NCI-H345 treated with DMSO at 0.1 percent for 48 hours (cell line): ENCODE measurements at regions not wholly inside any gene's neighbourhood (a gene's known extent, or its start where the extent isn't known, plus 50 kb on each side); places are given as distances from the start of the nearest gene placed in this dataset.
A peak's percentile ranks its signal among the peaks of the same experiment; 100 is the strongest.

Experiments used
- DNase-seq: peaks from one replicate; lab custom pipeline; 2025; ENCODE audit not compliant: unreplicated experiment; lab: John Stamatoyannopoulos, UW

DNA sequence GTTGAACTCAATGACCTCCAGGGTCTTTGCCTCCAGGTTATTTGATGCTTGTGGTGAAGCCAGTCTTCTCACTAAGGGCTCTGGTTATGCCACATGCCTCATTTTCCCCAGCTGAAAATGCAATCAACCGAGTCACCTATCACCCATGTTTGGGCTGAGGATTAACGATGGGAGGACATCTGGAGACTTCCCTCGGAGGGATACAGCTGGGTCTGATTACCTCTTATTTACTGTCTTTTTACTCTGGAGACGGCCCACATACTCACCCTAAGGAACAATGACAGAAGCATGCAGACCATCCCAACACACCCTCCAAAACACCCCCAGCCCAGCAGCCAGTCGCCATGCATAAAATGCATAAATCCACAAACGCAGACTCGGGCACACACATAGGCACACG, 187.4 kb downstream of the OPA1 start:
- DNase-seq: no peak

DNA sequence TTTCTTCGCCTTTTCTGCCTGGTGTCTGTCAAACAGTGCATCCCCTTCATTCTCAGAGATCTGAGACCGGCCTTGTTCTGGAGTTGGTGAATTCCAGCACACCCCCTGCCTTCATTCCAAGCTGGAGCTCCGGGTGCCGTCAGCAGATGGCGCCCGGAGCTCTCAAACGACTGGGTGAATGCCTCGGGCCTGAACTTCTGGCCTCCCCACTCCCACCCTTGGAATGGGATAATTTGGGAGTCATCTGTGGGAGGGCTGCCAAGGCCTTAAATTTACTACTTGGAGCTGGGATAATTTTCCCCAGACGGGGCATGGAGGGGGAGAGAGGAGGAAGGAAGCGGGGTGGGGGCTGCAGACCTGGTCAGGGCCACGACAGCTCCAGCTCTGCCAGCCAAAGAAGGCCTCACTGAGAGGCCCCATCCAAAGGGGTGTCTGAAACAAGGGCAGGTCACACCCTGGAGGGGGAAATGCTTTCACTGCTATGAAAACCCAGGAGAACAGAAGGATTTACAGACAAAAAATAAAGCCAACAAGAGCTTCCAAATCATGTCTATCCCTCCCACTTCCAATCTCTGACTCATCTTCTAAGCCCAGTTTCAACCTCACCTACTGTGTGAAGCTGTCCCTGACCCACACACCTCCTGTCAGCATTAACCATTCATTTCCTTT, 187.9 kb downstream of the OPA1 start:
- peak; percentile 44 for DNase-seq

DNA sequence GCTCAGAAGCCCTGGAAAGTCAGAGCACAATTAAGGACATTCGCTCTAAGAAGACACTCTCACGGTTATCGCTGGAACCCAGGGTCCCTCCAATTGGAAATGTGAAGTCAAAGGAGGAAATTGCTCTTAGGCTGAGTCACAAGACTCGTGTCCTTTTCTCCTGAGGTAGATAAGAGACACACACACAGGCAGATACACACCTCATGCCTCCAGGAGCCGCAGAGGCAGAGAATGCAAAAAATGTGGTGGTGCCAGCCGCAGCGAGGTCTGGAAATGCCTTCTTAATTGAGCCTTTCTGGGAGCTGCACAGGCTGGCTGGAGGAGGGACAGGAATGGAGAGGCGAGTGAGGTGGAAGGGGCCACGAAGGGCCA, 189.3 kb downstream of the OPA1 start:
- DNase-seq: no peak

DNA sequence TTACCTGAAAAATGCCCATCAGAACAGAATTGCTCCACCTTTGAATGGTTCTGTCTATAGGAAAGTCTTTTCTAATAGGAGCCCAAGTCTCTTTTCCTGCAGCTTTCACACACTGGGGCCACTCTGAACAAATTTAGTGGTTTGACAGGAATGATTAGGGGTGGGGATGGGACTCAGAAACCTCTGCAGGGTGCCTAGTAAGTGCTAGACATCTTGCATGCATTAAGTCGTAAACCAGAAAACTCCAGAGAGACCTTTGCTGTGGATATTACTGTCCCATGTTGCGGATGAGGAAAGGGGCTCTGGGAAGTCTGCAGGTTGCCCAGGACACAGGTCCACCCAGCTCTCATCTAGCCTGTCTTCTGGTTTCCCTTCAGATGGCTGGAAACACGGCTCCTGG, 189.7 kb downstream of the OPA1 start:
- no peak for DNase-seq

DNA sequence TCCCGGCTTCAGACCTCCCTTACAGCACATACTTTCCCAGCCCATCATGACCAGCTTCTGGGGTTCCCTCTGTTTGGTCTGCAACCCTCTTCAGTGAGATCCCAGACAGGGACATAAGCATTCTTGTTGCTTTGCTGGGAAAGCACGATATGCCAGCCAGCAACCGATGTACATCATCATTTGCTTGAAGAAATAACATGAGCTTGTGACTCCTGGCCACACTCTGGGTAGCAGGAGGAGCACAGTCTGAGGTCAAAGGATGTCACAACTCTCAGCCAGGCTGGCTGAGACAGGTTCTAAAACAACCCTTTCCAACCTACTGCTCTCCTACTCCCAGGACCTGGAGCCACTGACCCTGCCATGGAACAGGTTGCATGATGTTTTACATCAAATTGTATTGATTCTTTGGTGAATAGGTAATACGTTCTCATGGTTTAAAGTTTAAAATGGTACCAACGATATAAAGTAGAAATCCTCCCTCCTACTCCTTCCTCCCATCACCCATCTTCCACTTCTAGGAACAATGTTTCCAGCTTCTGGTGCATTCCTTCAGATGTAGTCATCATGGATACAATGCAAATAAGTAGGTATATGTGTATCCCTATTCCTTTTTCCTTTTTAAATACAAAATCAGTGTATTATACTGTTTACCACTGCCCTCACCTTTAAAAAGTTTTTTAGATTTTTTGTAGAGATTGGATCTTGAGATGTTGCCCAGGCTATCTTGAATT, 190.3 kb downstream of the OPA1 start:
- DNase-seq: no peak

DNA sequence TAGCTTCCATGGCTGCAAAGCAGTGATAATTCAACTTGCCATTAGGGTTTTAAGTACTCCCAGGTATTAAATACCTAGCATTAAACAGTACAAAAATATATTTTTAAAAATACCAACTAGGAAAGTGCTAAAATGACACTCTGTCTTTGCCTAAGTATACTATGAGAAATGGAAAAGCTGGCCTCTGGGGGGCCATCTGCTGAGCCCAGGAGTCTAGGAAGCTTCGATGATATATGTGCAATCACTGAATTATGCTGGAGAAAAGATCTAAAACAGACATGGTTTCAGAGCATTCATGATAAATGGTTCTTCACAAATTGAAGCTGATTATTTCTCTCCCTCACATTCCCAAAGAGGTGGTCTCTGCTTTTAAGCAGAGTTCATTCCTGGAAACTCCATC, 191.8 kb downstream of the OPA1 start:
- no peak for DNase-seq

DNA sequence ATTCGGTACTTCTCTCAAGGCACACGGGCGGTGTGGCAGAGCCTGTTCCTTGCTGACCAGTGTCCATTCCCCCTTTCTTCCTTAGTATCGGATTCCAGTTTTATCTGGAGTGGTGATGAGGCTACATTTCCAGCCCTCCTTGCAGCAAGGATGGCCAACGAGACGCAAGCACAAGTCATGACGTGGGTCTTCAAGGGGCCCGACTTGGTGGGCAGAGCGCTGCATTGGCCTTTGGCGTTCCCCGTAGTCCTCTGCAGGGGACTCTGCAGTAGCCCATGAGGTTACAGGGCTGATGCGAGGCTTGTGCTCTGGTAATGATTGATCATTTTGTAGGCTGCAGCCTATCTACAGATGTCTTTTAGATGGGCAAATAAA, 194.5 kb downstream of the OPA1 start:
- DNase-seq: no peak

DNA sequence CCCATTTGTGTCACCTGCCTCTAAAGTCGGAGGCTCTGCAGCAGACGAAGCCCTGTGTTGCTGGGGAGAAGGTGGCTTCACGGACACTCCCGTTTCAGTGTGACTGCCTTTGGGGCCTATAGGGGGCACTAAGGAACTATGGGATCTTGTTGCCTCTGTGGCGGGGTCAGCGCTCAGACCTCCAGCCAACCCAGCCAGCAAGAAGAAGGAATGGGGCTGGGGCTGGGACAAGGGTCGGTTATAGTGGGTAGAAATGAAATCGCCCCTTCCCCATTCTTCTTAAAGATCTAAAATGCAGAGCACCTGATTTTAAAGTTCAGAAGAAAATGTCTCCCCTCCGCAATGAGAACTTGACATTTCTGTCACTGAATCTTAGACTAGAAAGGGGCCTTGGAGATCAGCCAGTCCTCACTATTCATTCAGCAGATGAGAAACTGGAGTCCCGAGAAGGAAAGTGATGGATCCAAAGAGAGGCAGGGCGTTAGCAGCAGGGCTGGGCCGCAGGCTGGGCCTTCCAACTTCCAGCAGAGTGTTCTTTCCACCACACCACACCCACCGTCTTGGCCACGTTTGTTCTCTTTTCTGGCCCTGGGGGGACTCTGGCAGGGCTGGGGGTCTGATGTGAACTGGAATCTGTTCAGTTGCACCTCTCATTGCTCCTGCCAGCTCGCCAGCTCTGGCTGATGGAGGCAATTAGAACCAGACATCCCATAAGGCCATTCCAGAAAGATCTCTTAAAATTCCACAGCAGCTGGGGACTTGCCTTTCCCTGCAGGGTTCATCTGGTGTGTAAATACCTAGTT, 195.4 kb downstream of the OPA1 start:
- DNase-seq: peak; percentile 45

DNA sequence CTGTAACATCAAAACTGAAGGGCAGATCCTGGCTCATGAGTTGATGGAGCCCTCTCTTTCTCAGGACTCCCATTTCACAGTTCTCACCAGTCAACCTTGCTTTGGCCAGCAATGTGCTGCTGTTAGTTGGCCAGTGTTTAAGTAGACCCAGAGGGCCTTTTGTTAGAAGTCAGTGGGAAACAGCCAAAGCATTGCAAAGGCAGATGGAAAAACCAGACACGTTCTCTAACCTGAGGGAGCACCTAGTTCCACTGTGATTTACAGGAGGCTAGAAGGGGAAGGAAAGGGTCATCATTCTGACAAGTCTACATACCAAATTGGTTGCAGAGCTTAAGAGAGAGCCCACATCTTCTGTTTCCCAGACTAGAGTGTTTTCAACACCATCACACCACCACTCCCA, 196.4 kb downstream of the OPA1 start:
- no peak for DNase-seq

DNA sequence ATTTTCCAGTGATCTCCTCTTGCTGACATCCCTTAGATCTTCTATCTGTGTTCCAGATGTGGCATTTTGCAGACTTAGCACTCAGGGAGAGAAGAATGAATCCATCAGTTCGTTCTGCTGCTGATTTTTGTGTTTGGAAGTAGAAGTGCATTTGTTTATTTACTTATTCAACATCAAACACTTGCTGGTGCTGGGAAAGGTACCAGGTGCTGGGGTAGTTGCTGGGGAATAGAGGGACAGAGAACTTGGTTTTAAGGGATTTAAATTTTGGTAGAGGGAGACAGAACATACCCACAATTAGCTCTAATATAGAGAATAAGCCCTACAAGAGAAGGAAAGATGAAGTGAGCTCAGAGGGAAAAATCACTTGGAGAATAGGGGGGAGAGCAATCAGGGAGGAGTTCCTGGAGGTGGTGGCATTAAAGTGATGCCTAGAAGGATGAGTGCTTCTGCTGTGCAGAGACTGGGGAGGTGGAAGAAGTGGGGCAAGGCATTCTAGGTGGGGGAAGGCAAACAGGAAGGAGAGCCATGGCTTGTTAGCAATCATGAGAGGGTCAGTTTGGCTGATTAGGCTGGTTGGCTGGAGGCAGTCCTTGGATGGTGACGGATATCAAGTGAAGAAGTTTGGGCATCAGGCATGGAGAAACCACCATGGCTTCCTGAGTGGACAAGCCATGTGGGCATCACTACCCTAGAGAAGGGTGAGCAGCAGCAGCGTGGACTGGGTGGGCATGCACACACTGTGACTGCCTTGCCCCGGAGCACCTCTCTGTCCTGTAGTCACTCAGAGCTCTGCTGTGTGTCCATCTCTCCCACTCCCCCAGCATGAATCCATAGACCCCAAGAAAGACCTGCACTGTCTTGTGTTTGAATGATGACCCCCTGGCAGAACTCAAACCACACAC, 197.3 kb downstream of the OPA1 start:
- DNase-seq: no peak

DNA sequence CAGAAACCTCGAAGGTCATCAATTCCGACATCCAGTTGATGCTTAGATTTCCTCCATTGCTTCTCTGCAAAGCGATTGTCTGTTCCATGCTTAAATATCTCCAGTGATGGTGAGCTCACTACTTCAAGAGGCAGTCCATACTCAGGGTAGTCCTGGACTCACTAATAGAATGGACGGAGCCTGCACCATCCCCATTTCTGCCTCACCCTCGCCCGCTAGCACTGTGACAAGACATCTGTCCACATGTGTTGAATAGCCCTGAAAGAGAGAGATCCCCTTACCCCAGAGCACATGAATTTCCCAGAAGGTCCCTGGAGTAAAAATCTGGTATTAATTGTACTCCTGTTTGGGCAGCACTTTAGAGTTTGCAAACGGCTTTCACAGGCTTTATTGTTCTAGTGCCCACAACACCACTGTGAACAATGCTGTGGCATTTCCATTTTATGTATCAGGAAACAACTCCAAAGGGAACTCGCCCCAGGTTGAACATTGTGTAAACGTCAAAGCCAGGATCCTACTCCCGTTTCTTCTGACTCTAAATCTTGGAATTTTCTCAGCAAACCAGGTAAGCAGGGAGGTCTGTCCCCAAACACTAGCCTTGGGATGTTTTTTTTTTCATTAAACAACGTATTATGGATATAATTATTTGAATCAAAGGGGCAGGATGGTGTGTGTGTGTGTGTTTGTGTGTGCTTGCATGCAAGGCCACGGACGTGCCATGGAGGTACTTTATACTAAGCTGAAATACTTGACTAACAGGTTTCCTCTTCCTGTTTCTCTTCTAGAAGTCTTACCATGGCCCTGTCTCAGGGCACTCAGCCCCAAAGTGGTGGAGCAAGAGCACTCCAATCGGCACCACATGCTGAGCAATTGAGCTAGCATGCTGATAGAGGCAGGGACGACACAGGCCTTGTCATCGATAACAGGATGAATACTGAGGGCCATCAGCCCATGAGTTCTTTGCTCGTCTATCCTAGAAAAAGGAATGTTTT, 198.3 kb downstream of the OPA1 start:
- peak; percentile 77 for DNase-seq

DNA sequence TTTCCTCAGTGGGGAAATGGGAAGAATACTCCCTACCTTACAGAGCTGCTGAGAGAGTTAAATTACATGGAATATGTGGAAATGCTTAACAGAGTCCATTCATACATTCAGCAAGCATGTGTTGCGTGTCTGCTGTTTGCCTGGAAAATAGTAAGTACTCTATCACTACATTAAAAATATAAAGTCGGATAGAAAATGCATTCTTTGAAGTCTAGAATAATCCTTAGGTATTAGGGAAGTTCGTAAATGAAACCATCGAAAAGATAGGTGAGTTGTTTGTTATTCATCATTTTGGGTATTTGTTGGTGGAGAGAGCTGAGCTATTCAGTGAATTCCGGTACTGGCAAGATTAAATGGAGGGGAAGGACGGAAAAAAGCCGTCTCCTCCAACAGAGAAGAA, 200.1 kb downstream of the OPA1 start:
- no peak for DNase-seq

DNA sequence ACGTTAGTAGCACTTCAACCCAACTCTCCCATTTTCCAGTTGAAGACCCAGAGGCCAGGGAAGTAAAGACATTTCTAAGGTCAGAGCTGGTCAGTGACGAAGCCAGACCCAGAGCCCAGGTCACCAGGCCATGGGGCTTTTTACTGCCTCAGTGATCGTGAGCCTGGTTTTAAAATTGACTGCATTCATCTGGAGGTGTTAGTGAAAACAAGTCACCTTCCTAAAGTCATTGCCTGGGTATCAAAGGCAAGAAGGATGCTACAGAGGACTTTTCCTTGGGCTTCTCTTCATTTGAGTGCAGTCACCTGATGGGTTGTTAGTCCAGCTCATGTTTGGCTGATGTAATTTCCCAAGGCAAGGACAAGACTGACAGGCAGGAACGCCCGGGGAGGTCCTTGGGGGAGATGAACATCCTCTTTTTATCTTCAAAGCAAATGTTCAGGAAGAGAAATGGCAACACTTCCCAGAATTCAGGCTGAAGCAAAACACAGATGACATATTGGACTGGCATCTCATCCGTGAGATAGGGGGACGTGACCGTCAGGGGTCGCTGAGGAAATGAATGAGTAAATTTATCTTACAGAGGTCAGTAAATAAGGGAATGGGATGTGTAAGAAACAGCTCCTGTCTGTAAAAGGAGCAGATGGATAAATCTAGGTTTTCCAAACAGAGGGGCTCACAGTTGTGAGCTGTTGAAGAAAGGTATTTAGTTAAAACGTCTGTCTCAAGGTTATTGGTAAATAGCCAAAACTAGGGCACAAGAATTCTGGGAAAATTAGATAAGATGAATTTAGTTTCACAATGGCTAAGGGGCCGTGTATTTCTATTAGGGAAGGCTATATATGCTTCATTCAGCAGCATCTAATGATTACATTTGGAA, 201.2 kb downstream of the OPA1 start:
- no peak for DNase-seq

DNA sequence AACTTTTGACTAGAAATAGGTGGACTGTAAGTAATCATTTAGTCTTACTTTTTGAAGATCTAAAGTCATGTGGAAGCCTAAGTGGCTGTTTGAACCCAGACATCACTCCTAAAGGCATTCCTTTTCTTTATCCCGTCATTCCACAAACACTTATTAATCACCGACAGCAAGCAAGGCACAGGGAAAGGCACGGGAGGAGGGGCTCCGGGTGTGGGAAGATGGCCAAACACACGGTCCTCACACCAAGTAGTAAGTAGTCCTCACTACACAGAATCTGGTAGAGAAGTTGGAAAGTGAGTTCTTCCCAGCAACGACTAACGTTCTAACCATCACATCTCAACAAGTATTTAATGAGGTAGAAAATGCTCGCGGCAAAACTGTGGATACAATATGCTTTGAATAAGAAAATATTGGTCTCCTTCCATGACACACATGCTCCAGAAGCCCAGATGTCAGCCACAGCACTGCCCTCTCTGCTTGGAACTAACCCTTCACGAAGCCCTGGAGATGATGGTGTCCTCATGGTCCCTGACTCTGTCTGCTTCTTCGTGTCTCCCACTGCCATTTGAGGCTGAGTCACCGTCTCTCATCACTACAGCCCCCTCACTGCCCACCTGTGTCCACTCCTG, 202.2 kb downstream of the OPA1 start:
- DNase-seq: no peak

DNA sequence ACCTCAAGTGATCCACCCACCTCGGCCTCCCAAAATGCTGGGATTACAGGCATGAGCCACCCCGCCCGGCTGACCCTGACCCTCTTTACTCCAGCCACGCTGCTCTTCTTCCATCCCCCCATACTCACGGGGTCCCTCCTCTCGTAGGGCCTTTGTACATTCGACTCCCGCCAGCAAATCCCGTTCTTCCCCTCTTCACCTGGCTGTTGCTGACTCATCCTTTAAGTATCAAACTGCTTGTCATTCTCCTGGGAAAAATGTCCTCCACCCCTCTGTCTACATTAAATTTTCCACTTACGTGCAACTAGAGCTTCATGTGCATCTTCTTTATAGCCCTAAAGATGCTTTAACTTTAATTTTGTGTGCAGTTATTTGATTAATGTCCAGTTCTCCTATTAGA, 203.1 kb downstream of the OPA1 start:
- DNase-seq: no peak

DNA sequence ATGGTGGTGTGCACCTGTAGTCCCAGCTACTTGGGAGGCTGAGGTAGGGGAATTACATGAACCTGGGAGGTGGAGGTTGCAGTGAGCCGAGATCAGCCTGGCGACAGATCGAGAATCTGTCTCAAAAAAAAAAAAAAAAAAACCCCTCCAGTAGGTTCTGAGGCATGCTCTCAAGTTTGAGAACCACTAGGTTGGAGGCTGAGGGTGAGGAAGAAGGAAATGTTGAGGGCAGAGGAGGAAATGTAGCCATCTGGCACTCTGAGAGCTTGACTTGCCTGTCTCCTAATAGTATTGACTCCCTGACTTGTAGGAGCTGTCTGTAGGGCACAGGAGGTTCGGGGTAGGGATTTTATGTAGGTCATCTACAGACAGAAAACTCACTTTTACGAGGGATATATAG, 204.6 kb downstream of the OPA1 start:
- DNase-seq: no peak

DNA sequence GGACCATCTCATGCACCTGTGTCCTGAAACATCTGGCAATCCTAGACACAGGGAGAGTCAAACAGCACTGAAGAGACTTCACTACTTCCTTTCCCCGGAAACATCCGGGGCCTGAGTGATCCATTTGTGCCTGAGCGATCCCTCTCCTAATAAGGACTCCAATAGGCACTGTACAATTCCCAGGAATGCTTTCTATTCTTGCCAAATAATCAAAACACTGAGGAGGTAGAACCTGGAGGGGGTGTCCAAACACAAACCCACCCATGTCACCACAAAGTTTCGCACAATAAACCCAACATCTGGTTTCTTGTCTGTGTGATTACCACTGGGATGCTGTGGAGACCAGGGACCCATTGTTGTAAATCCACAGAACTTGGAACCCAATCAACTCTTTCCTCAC, 205.0 kb downstream of the OPA1 start:
- no peak for DNase-seq
